ENCODE measurements at regions not wholly inside any gene's neighbourhood (a gene's known extent, or its start where the extent isn't known, plus 50 kb on each side); places are given as distances from the start of the nearest gene placed in this dataset.

GRCh38 chr12:124485371-124485770 lies 82.0 kb downstream of the NCOR2 start:
- TF ChIP-seq EZH2phosphoT487 (IDR thresholded peaks at IDR 0.05; ENCODE audit: low read depth): no peak
- no peak for TF ChIP-seq CTCF (IDR thresholded peaks at IDR 0.05; ENCODE audit: low read depth, low read length)

Data from OCI-LY3 (cell line).